HG02840 (cell line): ENCODE measurements at regions not wholly inside any gene's neighbourhood (a gene's known extent, or its start where the extent isn't known, plus 50 kb on each side); places are given as distances from the start of the nearest gene placed in this dataset.

Experiments used
- ATAC-seq: cut with Tn5 transposase; IDR thresholded peaks from one replicate; pipeline ENCODE4 v1.9.1; 2021; ENCODE audit warnings: mild to moderate bottlenecking, moderate library complexity, moderate number of reproducible peaks; ENCODE audit not compliant: unreplicated experiment, low FRiP score

GRCh38 chr1:208535511-208535910 is 291.3 kb upstream of the PLXNA2 start:
- ATAC-seq, result no peak

GRCh38 chr1:208536212-208536611 is 292.0 kb upstream of the PLXNA2 start:
- no peak for ATAC-seq

GRCh38 chr1:208537198-208537597 is 293.0 kb upstream of the PLXNA2 start:
- ATAC-seq, result no peak

GRCh38 chr1:208538078-208538477 is 293.9 kb upstream of the PLXNA2 start:
- no peak for ATAC-seq

DNA sequence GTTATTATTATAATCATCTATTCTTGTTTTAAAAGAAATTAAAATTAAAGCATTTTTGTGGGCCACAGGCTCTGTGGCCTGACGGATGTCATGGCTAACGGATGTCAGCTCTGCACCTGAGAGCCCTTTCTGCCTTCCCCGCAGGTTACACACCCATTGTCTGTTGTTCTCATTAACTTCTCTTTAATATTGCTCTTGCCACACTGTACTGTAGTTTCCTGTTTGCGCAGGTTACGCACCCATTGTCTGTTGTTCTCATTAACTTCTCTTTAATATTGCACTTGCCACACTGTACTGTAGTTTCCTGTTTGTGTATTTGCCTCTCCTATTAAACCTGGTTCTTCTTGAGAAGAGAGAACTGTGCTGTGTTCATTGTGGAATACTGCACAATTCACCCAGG is 294.4 kb upstream of the PLXNA2 start:
- ATAC-seq, result no peak

DNA sequence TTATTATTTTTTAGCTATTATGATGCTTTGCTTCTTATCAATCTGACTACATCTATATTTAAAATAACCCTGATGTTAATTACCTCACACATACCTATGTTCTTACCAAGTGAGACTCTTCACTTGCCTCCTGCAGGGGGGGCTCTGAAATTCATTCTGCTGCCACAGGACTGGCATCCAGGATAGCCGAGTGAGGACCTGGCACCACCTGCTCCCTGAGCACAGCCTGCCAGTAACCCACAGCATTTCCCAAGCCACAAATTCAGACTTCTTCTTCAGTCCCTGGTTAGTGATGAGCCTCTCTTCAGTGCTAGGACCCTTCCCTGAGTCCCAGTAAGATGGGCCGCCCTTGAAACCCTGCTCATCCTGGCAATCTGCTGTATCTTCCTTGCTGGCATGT is 296.5 kb upstream of the PLXNA2 start:
- ATAC-seq, result no peak

GRCh38 chr1:208541225-208541855 is 297.2 kb upstream of the PLXNA2 start:
- no peak for ATAC-seq

DNA sequence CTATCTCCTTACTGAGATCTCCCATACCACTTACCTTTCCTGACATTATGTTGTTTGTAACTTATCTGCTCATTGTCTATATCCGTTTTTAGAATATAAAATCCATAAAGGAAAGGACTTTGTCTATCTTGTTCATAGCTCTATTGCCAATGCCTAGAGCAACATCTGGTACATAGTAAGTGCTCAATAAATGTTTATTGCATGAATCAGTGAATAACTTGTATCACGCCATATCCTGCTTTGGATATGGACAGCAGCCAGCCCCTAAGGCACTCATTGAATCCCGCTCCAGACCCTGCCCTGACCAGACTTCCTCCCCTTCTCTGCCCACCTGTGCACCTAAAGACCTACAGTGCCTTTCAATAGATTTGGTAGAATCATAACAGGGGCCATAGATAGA is 298.1 kb upstream of the PLXNA2 start:
- ATAC-seq, result no peak

DNA sequence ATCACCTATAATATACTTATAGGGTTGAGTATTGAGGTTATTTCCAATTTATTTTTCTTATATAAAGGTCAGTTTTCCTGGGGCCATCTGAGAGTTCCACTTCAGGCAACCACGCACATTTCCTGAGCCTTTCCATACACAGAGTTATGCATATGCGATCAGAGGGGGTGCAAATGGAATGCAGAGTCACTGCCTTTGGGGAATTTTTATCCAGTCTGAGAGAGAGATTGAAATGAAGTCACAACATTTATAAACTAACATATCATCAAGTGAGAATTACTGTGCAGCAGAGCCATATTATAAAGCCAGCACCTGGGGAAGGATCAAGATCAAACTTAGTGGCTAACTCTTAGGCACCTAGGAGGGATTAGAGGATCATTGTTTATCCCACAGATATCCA is 299.9 kb upstream of the PLXNA2 start:
- ATAC-seq, result no peak

- no peak for ATAC-seq
Measured at GRCh38 chr1:208544794-208545193, 300.6 kb upstream of the PLXNA2 start.

- no peak for ATAC-seq
Measured at GRCh38 chr1:208551024-208551423, 306.8 kb upstream of the PLXNA2 start.

- ATAC-seq, result no peak
Measured at GRCh38 chr1:208551633-208552320, 307.6 kb upstream of the PLXNA2 start.

GRCh38 chr1:208552928-208553327 is 308.7 kb upstream of the PLXNA2 start:
- no peak for ATAC-seq

GRCh38 chr1:208556461-208556860 is 312.3 kb upstream of the PLXNA2 start:
- ATAC-seq, result no peak

GRCh38 chr1:208557046-208557722 is 313.0 kb upstream of the PLXNA2 start:
- no peak for ATAC-seq

DNA sequence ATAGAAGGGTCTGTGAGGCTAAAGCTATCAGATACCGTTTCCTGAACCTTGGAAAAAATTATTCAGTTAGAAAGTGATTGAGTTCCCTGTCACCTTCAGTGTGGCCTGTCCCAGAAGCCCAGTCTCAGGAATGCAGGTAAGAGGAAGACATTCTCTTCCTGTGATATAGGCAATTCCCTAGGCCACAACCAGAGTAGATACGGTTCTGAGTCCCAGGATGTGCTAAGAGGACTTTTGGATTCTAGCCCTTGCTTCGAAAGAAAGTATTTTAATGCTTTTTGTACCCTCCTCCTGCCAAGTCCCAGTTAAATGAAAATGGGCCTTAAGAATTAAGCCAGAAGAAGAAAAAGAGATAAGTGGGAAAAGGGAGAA is 313.5 kb upstream of the PLXNA2 start:
- no peak for ATAC-seq

DNA sequence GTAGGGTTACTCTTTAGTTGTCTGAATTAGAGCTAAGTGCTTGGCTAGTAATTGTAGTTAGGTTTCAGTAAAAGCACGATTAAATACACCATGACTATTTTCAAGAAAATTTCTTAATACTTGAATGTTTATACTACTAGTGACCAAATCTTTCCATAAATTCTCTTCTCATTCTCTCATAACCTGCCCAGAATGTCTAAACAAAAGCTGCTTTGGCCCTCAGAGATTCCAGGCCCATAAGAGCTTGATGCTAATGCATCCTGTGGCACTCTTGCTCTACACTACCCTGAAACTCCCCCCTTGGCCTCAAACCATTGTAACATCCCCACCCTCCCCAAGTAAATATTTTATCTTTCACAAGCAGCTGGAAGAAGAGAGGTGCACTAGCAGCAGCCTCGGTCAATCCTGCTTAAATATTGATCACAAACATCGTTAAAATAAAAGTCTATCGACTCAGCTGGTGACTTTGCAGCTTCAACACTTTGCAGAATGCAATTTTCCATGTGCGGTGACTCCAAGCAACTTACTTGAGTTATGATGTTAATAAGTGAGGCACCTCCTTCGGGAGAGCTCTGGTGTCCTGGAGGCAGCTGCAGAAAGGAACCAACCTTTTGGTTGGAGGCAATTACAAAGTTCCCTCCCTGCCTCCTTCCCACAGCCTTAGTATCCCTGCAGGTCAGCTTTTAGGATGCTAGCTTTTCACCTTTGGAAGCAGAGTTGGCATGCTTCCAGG is 315.6 kb upstream of the PLXNA2 start:
- no peak for ATAC-seq

- no peak for ATAC-seq
Measured at GRCh38 chr1:208562151-208562960, 318.2 kb upstream of the PLXNA2 start.

DNA sequence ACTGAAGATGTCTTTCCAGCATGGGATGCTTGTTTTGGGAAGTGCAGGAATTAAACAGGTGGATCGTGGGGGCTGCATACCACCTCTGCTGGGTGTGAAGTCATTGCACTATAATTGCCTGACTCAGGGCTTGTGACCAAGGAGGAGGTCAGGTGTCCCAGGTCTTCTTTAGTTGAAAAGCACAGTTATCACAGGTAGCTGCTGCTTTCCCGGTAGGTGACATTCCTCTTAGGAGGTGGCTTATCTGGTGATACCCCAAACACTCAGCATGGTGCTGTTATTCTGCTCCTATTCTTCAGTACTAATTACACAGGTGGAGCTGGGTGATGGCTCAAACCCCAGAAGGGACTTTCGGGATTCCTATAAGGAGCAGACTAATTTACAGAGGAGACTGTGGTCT is 320.3 kb upstream of the PLXNA2 start:
- no peak for ATAC-seq

- ATAC-seq, result no peak
Measured at GRCh38 chr1:208565756-208566440, 321.7 kb upstream of the PLXNA2 start.
